Psoas muscle (tissue), 7 donors: ENCODE measurements at regions not wholly inside any gene's neighbourhood (a gene's known extent, or its start where the extent isn't known, plus 50 kb on each side); places are given as distances from the start of the nearest gene placed in this dataset.

ENCODE experiments used
- ATAC-seq, 4 donors: fragments of 200-7000 bp; cut with Tn5 transposase; one replicate each; pipeline ENCODE4 v1.9.1; 2020; ENCODE audit warnings: moderate library complexity in 3 of 4, mild to moderate bottlenecking in 2 of 4
- DNase-seq, 2 donors: peaks; one replicate each; pipeline ENCODE4 v3.0.0-alpha.2; 2020
- H3K27ac ChIP-seq: fragments of 200-600 bp; one replicate; pipeline ENCODE4 v1.8.0; 2022
- H3K27me3 ChIP-seq, 3 donors: fragments of 200-600 bp in 1 of 3; one replicate each; pipeline versions ENCODE4 v1.6.1 to v1.8.0; 2013 to 2022; ENCODE audit warnings: low read length in 2 of 3, mild to moderate bottlenecking in 2 of 3, moderate library complexity in 1 of 3; ENCODE audit not compliant: insufficient read depth in 3 of 3
- H3K36me3 ChIP-seq, 2 donors: fragments of 200-600 bp in 1 of 2; one replicate each; pipeline versions ENCODE4 v1.6.1 to v1.8.0; 2013 to 2022; ENCODE audit warnings: low read depth in 1 of 2, mild to moderate bottlenecking in 1 of 2, moderate library complexity in 1 of 2; ENCODE audit not compliant: insufficient read depth in 1 of 2
- H3K4me1 ChIP-seq: fragments of 200-600 bp; one replicate; pipeline ENCODE4 v1.8.0; 2022
- H3K4me3 ChIP-seq: fragments of 200-600 bp; one replicate; pipeline ENCODE4 v1.8.0; 2022; ENCODE audit warnings: mild to moderate bottlenecking
- H3K9me3 ChIP-seq: fragments of 200-600 bp; one replicate; pipeline ENCODE4 v1.8.0; 2022
- WGBS, 3 donors: extraction: QIAGEN DNeasy Blood & Tissue Kit; methylation state at CpG; one replicate each; pipeline versions ENCODE4 v1.1.6 to v1.1.7; 2013; 5-methylcytosine and 5-hydroxymethylcytosine counted together
- intact Hi-C, 2 donors: fragments of 100-400 bp; cut with DNase I; formaldehyde crosslinking; loops; one replicate each; pipeline versions ENCODE4 v1.11.0 to v1.14.2; 2022
- TF ChIP-seq, protein P1 (sequence below): fragments of 200-600 bp; IDR thresholded peaks from one replicate; pipeline ENCODE4 v1.8.0; 2022; ENCODE audit warnings: antibody characterized with exemption
- donor health status: healthy with polysubstance abuse.
- donor health status: DM: no; HTN: no; CAD: no; lungs with moderate emphysema.
- donor health status: Bipolar disorder and iron deficiency.
- donor health status: healthy.
- donor health status: DM: yes; HTN: yes; CAD: no.
- donor health status: DM: no; HTN: no; CAD: no.
- donor health status: DM: yes; HTN: yes; CAD: no.

GRCh38 chrX:2552621-2553201 lies 51.9 kb upstream of the DHRSX start:
- Histone ChIP-seq H3K4me3 (no peak overlapping the region), H3K27ac (no peak overlapping the region), H3K9me3 (no peaks in the 10 kb centered on the region), H3K4me1 (no peaks in the 10 kb centered on the region), H3K27me3 (peaks cover 5 to 8% (median 7%) of the 10 kb centered on the region in 3 donors), H3K36me3 (no peaks in the 10 kb centered on the region)
- TF ChIP-seq, protein P1, sequence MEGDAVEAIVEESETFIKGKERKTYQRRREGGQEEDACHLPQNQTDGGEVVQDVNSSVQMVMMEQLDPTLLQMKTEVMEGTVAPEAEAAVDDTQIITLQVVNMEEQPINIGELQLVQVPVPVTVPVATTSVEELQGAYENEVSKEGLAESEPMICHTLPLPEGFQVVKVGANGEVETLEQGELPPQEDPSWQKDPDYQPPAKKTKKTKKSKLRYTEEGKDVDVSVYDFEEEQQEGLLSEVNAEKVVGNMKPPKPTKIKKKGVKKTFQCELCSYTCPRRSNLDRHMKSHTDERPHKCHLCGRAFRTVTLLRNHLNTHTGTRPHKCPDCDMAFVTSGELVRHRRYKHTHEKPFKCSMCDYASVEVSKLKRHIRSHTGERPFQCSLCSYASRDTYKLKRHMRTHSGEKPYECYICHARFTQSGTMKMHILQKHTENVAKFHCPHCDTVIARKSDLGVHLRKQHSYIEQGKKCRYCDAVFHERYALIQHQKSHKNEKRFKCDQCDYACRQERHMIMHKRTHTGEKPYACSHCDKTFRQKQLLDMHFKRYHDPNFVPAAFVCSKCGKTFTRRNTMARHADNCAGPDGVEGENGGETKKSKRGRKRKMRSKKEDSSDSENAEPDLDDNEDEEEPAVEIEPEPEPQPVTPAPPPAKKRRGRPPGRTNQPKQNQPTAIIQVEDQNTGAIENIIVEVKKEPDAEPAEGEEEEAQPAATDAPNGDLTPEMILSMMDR = no peak
- intact Hi-C loops = no loop called here
- 20 to 25% (median 21%) methylated on average over 7 of the region's 7 CpGs for WGBS, 3 donors
- ATAC-seq (no peak), DNase-seq (no peak)

- Histone ChIP-seq H3K9me3 (no peaks in the 10 kb centered on the region), H3K27me3 (peaks cover 3 to 8% (median 3%) of the 10 kb centered on the region in 3 donors), H3K27ac (no peak overlapping the region), H3K4me1 (no peaks in the 10 kb centered on the region), H3K36me3 (no peaks in the 10 kb centered on the region), H3K4me3 (no peak overlapping the region)
- no peak for ATAC-seq
- intact Hi-C loops = no loop called here
- 31 to 33% (median 32%) methylated on average over 8 to 9 of the region's 9 CpGs for WGBS, 3 donors
- DNase-seq = no peak
- TF ChIP-seq, protein P1 = no peak
Measured at GRCh38 chrX:2550328-2551020, 49.7 kb upstream of the DHRSX start.
